GM21447 (cell line): ENCODE measurements at regions not wholly inside any gene's neighbourhood (a gene's known extent, or its start where the extent isn't known, plus 50 kb on each side); places are given as distances from the start of the nearest gene placed in this dataset.

Experiments
- ATAC-seq: cut with Tn5 transposase; IDR thresholded peaks from one replicate; pipeline ENCODE4 v1.9.1; 2021; ENCODE audit not compliant: unreplicated experiment

GRCh38 chr3:94946683-94947082, 883.8 kb downstream of the NSUN3 start:
- no peak for ATAC-seq

- no peak for ATAC-seq
These were observed 898.7 kb downstream of the NSUN3 start for GRCh38 chr3:94961423-94962100.

- ATAC-seq: no peak
These were observed 903.1 kb downstream of the NSUN3 start for GRCh38 chr3:94965867-94966475.

GRCh38 chr3:94967196-94967595, 904.3 kb downstream of the NSUN3 start:
- no peak for ATAC-seq

GRCh38 chr3:94968519-94968918, 905.7 kb downstream of the NSUN3 start:
- ATAC-seq: no peak

- ATAC-seq: no peak
These were observed 909.2 kb downstream of the NSUN3 start for GRCh38 chr3:94972066-94972465.

- ATAC-seq: no peak
These were observed 915.2 kb downstream of the NSUN3 start for GRCh38 chr3:94978084-94978483.

GRCh38 chr3:94985778-94986177, 922.9 kb downstream of the NSUN3 start:
- no peak for ATAC-seq

- ATAC-seq: no peak
These were observed 928.3 kb downstream of the NSUN3 start for GRCh38 chr3:94990952-94991705.

- no peak for ATAC-seq
These were observed 933.9 kb downstream of the NSUN3 start for GRCh38 chr3:94996743-94997142.

- ATAC-seq: no peak
These were observed 939.7 kb downstream of the NSUN3 start for GRCh38 chr3:95002438-95003046.

GRCh38 chr3:95028688-95029087, 965.8 kb downstream of the NSUN3 start:
- no peak for ATAC-seq

GRCh38 chr3:95029644-95030043, 966.8 kb downstream of the NSUN3 start:
- ATAC-seq: no peak

GRCh38 chr3:95036526-95037021, 973.7 kb downstream of the NSUN3 start:
- no peak for ATAC-seq

- ATAC-seq: no peak
These were observed 974.2 kb downstream of the NSUN3 start for GRCh38 chr3:95037097-95037496.

GRCh38 chr3:95037927-95038326, 975.1 kb downstream of the NSUN3 start:
- no peak for ATAC-seq

GRCh38 chr3:95044101-95044500, 981.2 kb downstream of the NSUN3 start:
- ATAC-seq: no peak

- ATAC-seq: no peak
These were observed 985.7 kb downstream of the NSUN3 start for GRCh38 chr3:95048564-95048963.

- ATAC-seq: no peak
These were observed 987.0 kb downstream of the NSUN3 start for GRCh38 chr3:95049841-95050240.

- ATAC-seq: no peak
These were observed 992.4 kb downstream of the NSUN3 start for GRCh38 chr3:95055288-95055687.

GRCh38 chr3:95082191-95082590, 1019.3 kb downstream of the NSUN3 start:
- ATAC-seq: no peak

GRCh38 chr3:95084738-95085137, 1021.9 kb downstream of the NSUN3 start:
- no peak for ATAC-seq
